ENCODE measurements at regions not wholly inside any gene's neighbourhood (a gene's known extent, or its start where the extent isn't known, plus 50 kb on each side); places are given as distances from the start of the nearest gene placed in this dataset.

- H3K9me3 ChIP-seq (ENCODE audit: low read length), result no peaks in the 10 kb centered on the region
- no peak overlapping the region for H3K4me2 ChIP-seq (ENCODE audit: low read depth, low read length, poor library complexity, severe bottlenecking)
- no peaks in the 10 kb centered on the region for H3K9me2 ChIP-seq (replicated peaks; ENCODE audit: insufficient read depth, low read length)
- no peaks in the 10 kb centered on the region; the same call in 1 of the 2 replicates for H3K27me3 ChIP-seq (ENCODE audit: low read length)
- no peak overlapping the region for H3K9ac ChIP-seq (ENCODE audit: low read length)
- no peaks in the 10 kb centered on the region for H4K20me1 ChIP-seq (ENCODE audit: insufficient read depth, low read depth, low read length)
- no peak for DNase-seq
- no peaks in the 10 kb centered on the region for H3K36me3 ChIP-seq (ENCODE audit: insufficient read depth, low read length)
- H3K4me1 ChIP-seq (ENCODE audit: low read length), result peaks cover 16% of the 10 kb centered on the region
- H3K4me3 ChIP-seq (ENCODE audit: low read length), result no peak overlapping the region
- H2AFZ ChIP-seq (ENCODE audit: low read length), result no peak overlapping the region
- no peaks in the 10 kb centered on the region for H3K79me2 ChIP-seq (ENCODE audit: low read length)
- H3K27ac ChIP-seq (ENCODE audit: low read length), result no peak overlapping the region
Measured at GRCh38 chr18:10242936-10243680, 211.3 kb upstream of the APCDD1 start.

- Histone ChIP-seq H3K4me1 (ENCODE audit: low read length) (peaks cover 16% of the 10 kb centered on the region), H3K79me2 (ENCODE audit: low read length) (no peaks in the 10 kb centered on the region), H3K9ac (ENCODE audit: low read length) (no peak overlapping the region), H2AFZ (ENCODE audit: low read length) (no peak overlapping the region), H3K4me3 (ENCODE audit: low read length) (no peak overlapping the region), H3K36me3 (ENCODE audit: insufficient read depth, low read length) (no peaks in the 10 kb centered on the region), H3K9me2 (replicated peaks; ENCODE audit: insufficient read depth, low read length) (no peaks in the 10 kb centered on the region), H4K20me1 (ENCODE audit: insufficient read depth, low read depth, low read length) (no peaks in the 10 kb centered on the region), H3K27ac (ENCODE audit: low read length) (no peak overlapping the region), H3K27me3 (ENCODE audit: low read length) (no peaks in the 10 kb centered on the region; the same call in 1 of the 2 replicates), H3K4me2 (ENCODE audit: low read depth, low read length, poor library complexity, severe bottlenecking) (no peak overlapping the region), H3K9me3 (ENCODE audit: low read length) (no peaks in the 10 kb centered on the region)
- no peak for DNase-seq
Measured at GRCh38 chr18:10244341-10244740, 210.1 kb upstream of the APCDD1 start.

GRCh38 chr18:10245031-10245845, 209.2 kb upstream of the APCDD1 start:
- Histone ChIP-seq H3K27ac (ENCODE audit: low read length) (no peak overlapping the region), H3K4me1 (ENCODE audit: low read length) (peaks cover 9% of the 10 kb centered on the region), H3K4me3 (ENCODE audit: low read length) (no peak overlapping the region), H2AFZ (ENCODE audit: low read length) (no peak overlapping the region), H3K9me3 (ENCODE audit: low read length) (no peaks in the 10 kb centered on the region), H3K27me3 (ENCODE audit: low read length) (no peaks in the 10 kb centered on the region; the same call in 1 of the 2 replicates), H3K36me3 (ENCODE audit: insufficient read depth, low read length) (no peaks in the 10 kb centered on the region), H3K9ac (ENCODE audit: low read length) (no peak overlapping the region), H3K9me2 (replicated peaks; ENCODE audit: insufficient read depth, low read length) (no peaks in the 10 kb centered on the region), H3K79me2 (ENCODE audit: low read length) (no peaks in the 10 kb centered on the region), H4K20me1 (ENCODE audit: insufficient read depth, low read depth, low read length) (no peaks in the 10 kb centered on the region), H3K4me2 (ENCODE audit: low read depth, low read length, poor library complexity, severe bottlenecking) (no peak overlapping the region)
- no peak for DNase-seq

GRCh38 chr18:10245846-10246175, 208.6 kb upstream of the APCDD1 start:
- Histone ChIP-seq H3K79me2 (ENCODE audit: low read length) (no peaks in the 10 kb centered on the region), H3K4me3 (ENCODE audit: low read length) (no peak overlapping the region), H4K20me1 (ENCODE audit: insufficient read depth, low read depth, low read length) (no peaks in the 10 kb centered on the region), H3K9me3 (ENCODE audit: low read length) (no peaks in the 10 kb centered on the region), H3K4me2 (ENCODE audit: low read depth, low read length, poor library complexity, severe bottlenecking) (no peak overlapping the region), H3K9me2 (replicated peaks; ENCODE audit: insufficient read depth, low read length) (no peaks in the 10 kb centered on the region), H3K27ac (ENCODE audit: low read length) (no peak overlapping the region), H2AFZ (ENCODE audit: low read length) (no peak overlapping the region), H3K4me1 (ENCODE audit: low read length) (peaks cover 3% of the 10 kb centered on the region), H3K36me3 (ENCODE audit: insufficient read depth, low read length) (no peaks in the 10 kb centered on the region), H3K9ac (ENCODE audit: low read length) (no peak overlapping the region), H3K27me3 (ENCODE audit: low read length) (no peaks in the 10 kb centered on the region)
- no peak for DNase-seq

GRCh38 chr18:10247021-10247741, 207.3 kb upstream of the APCDD1 start:
- no peaks in the 10 kb centered on the region for H3K9me3 ChIP-seq (ENCODE audit: low read length)
- H3K27ac ChIP-seq (ENCODE audit: low read length), result no peak overlapping the region
- no peaks in the 10 kb centered on the region for H3K9me2 ChIP-seq (replicated peaks; ENCODE audit: insufficient read depth, low read length)
- no peak overlapping the region for H2AFZ ChIP-seq (ENCODE audit: low read length)
- no peak overlapping the region for H3K4me3 ChIP-seq (ENCODE audit: low read length)
- no peaks in the 10 kb centered on the region for H4K20me1 ChIP-seq (ENCODE audit: insufficient read depth, low read depth, low read length)
- H3K79me2 ChIP-seq (ENCODE audit: low read length), result no peaks in the 10 kb centered on the region
- H3K36me3 ChIP-seq (ENCODE audit: insufficient read depth, low read length), result no peaks in the 10 kb centered on the region
- no peak overlapping the region for H3K9ac ChIP-seq (ENCODE audit: low read length)
- H3K4me1 ChIP-seq (ENCODE audit: low read length), result no peaks in the 10 kb centered on the region
- H3K4me2 ChIP-seq (ENCODE audit: low read depth, low read length, poor library complexity, severe bottlenecking), result no peak overlapping the region
- no peaks in the 10 kb centered on the region for H3K27me3 ChIP-seq (ENCODE audit: low read length)
- DNase-seq, result no peak

GRCh38 chr18:10247742-10248082, 206.7 kb upstream of the APCDD1 start:
- no peak overlapping the region for H3K9ac ChIP-seq (ENCODE audit: low read length)
- H3K9me3 ChIP-seq (ENCODE audit: low read length), result no peaks in the 10 kb centered on the region
- H3K27ac ChIP-seq (ENCODE audit: low read length), result no peak overlapping the region
- peaks cover 2% of the 10 kb centered on the region; the same call in 1 of the 2 replicates for H3K4me1 ChIP-seq (ENCODE audit: low read length)
- H3K27me3 ChIP-seq (ENCODE audit: low read length), result no peaks in the 10 kb centered on the region
- no peak overlapping the region for H2AFZ ChIP-seq (ENCODE audit: low read length)
- H3K79me2 ChIP-seq (ENCODE audit: low read length), result no peaks in the 10 kb centered on the region
- H4K20me1 ChIP-seq (ENCODE audit: insufficient read depth, low read depth, low read length), result no peaks in the 10 kb centered on the region
- H3K36me3 ChIP-seq (ENCODE audit: insufficient read depth, low read length), result no peaks in the 10 kb centered on the region
- no peak overlapping the region for H3K4me3 ChIP-seq (ENCODE audit: low read length)
- no peak for DNase-seq
- H3K4me2 ChIP-seq (ENCODE audit: low read depth, low read length, poor library complexity, severe bottlenecking), result no peak overlapping the region
- no peaks in the 10 kb centered on the region for H3K9me2 ChIP-seq (replicated peaks; ENCODE audit: insufficient read depth, low read length)

GRCh38 chr18:10248738-10249137, 205.7 kb upstream of the APCDD1 start:
- Histone ChIP-seq H3K36me3 (ENCODE audit: insufficient read depth, low read length) (no peaks in the 10 kb centered on the region), H3K27ac (ENCODE audit: low read length) (no peak overlapping the region), H2AFZ (ENCODE audit: low read length) (no peak overlapping the region), H3K79me2 (ENCODE audit: low read length) (no peaks in the 10 kb centered on the region), H3K9ac (ENCODE audit: low read length) (no peak overlapping the region), H3K4me3 (ENCODE audit: low read length) (no peak overlapping the region), H3K27me3 (ENCODE audit: low read length) (no peaks in the 10 kb centered on the region), H3K4me2 (ENCODE audit: low read depth, low read length, poor library complexity, severe bottlenecking) (no peak overlapping the region), H3K9me3 (ENCODE audit: low read length) (no peaks in the 10 kb centered on the region), H3K4me1 (ENCODE audit: low read length) (peaks cover 13% of the 10 kb centered on the region), H3K9me2 (replicated peaks; ENCODE audit: insufficient read depth, low read length) (no peaks in the 10 kb centered on the region), H4K20me1 (ENCODE audit: insufficient read depth, low read depth, low read length) (no peaks in the 10 kb centered on the region)
- no peak for DNase-seq

GRCh38 chr18:10249270-10249669, 205.2 kb upstream of the APCDD1 start:
- Histone ChIP-seq H3K9me3 (ENCODE audit: low read length) (no peaks in the 10 kb centered on the region), H3K27me3 (ENCODE audit: low read length) (no peaks in the 10 kb centered on the region), H4K20me1 (ENCODE audit: insufficient read depth, low read depth, low read length) (no peaks in the 10 kb centered on the region), H3K36me3 (ENCODE audit: insufficient read depth, low read length) (no peaks in the 10 kb centered on the region), H3K4me2 (ENCODE audit: low read depth, low read length, poor library complexity, severe bottlenecking) (no peak overlapping the region), H3K4me1 (ENCODE audit: low read length) (peaks cover 17% of the 10 kb centered on the region), H3K79me2 (ENCODE audit: low read length) (no peaks in the 10 kb centered on the region), H3K9me2 (replicated peaks; ENCODE audit: insufficient read depth, low read length) (no peaks in the 10 kb centered on the region), H2AFZ (ENCODE audit: low read length) (no peak overlapping the region), H3K27ac (ENCODE audit: low read length) (no peak overlapping the region), H3K4me3 (ENCODE audit: low read length) (no peak overlapping the region), H3K9ac (ENCODE audit: low read length) (no peak overlapping the region)
- DNase-seq, result no peak
